ENCODE measurements at regions not wholly inside any gene's neighbourhood (a gene's known extent, or its start where the extent isn't known, plus 50 kb on each side); places are given as distances from the start of the nearest gene placed in this dataset.

- no peak overlapping the region for H3K4me2 ChIP-seq (ENCODE audit: low read length)
- no peak for TF ChIP-seq CTCF (IDR thresholded peaks at IDR 0.05)
- H3K27me3 ChIP-seq (ENCODE audit: control insufficient read depth, insufficient read depth, low read length) = no peaks in the 10 kb centered on the region
- H3K9ac ChIP-seq = no peak overlapping the region
- no peak overlapping the region for H2AFZ ChIP-seq
- H3K9me3 ChIP-seq (ENCODE audit: control insufficient read depth, low read length) = no peaks in the 10 kb centered on the region
- H3K27ac ChIP-seq = no peak overlapping the region
- no peak overlapping the region for H3K4me3 ChIP-seq (ENCODE audit: low read depth, low read length)
- no peaks in the 10 kb centered on the region for H3K79me2 ChIP-seq
- no peaks in the 10 kb centered on the region for H3K36me3 ChIP-seq (ENCODE audit: control insufficient read depth, insufficient read depth, low read length)
- no peaks in the 10 kb centered on the region for H3K4me1 ChIP-seq
Measured at GRCh38 chr4:156191044-156191781, 237.5 kb upstream of the CTSO start.

- no peak for TF ChIP-seq CTCF (IDR thresholded peaks at IDR 0.05)
- Histone ChIP-seq H3K36me3 (ENCODE audit: control insufficient read depth, insufficient read depth, low read length) (no peaks in the 10 kb centered on the region), H3K27ac (no peak overlapping the region), H3K4me1 (no peaks in the 10 kb centered on the region), H3K9ac (no peak overlapping the region), H2AFZ (no peak overlapping the region), H3K9me3 (ENCODE audit: control insufficient read depth, low read length) (no peaks in the 10 kb centered on the region), H3K4me2 (ENCODE audit: low read length) (no peak overlapping the region), H3K79me2 (no peaks in the 10 kb centered on the region), H3K4me3 (ENCODE audit: low read depth, low read length) (no peak overlapping the region), H3K27me3 (ENCODE audit: control insufficient read depth, insufficient read depth, low read length) (no peaks in the 10 kb centered on the region)
Measured at GRCh38 chr4:156190615-156191014, 236.9 kb upstream of the CTSO start.

- H3K27me3 ChIP-seq (ENCODE audit: control insufficient read depth, insufficient read depth, low read length) = no peaks in the 10 kb centered on the region
- no peaks in the 10 kb centered on the region for H3K4me1 ChIP-seq
- no peaks in the 10 kb centered on the region for H3K79me2 ChIP-seq
- no peak overlapping the region for H3K9ac ChIP-seq
- no peak overlapping the region for H2AFZ ChIP-seq
- H3K36me3 ChIP-seq (ENCODE audit: control insufficient read depth, insufficient read depth, low read length) = no peaks in the 10 kb centered on the region
- no peaks in the 10 kb centered on the region for H3K9me3 ChIP-seq (ENCODE audit: control insufficient read depth, low read length)
- no peak overlapping the region for H3K27ac ChIP-seq
- no peak for TF ChIP-seq CTCF (IDR thresholded peaks at IDR 0.05)
- no peak overlapping the region for H3K4me2 ChIP-seq (ENCODE audit: low read length)
- H3K4me3 ChIP-seq (ENCODE audit: low read depth, low read length) = no peak overlapping the region
Measured at GRCh38 chr4:156188596-156188995, 234.9 kb upstream of the CTSO start.

GRCh38 chr4:156186111-156186510 lies 232.4 kb upstream of the CTSO start:
- Histone ChIP-seq H3K4me2 (ENCODE audit: low read length) (no peak overlapping the region), H3K27ac (no peak overlapping the region), H3K4me1 (no peaks in the 10 kb centered on the region), H3K36me3 (ENCODE audit: control insufficient read depth, insufficient read depth, low read length) (no peaks in the 10 kb centered on the region), H3K9me3 (ENCODE audit: control insufficient read depth, low read length) (no peaks in the 10 kb centered on the region), H3K9ac (no peak overlapping the region), H3K4me3 (ENCODE audit: low read depth, low read length) (no peak overlapping the region), H3K27me3 (ENCODE audit: control insufficient read depth, insufficient read depth, low read length) (no peaks in the 10 kb centered on the region), H2AFZ (no peak overlapping the region), H3K79me2 (no peaks in the 10 kb centered on the region)
- no peak for TF ChIP-seq CTCF (IDR thresholded peaks at IDR 0.05)

- H3K27ac ChIP-seq = no peak overlapping the region
- H2AFZ ChIP-seq = no peak overlapping the region
- H3K79me2 ChIP-seq = no peaks in the 10 kb centered on the region
Measured at GRCh38 chr4:156185514-156186055, 231.9 kb upstream of the CTSO start.

More at GRCh38 chr4:156185514-156186055, 231.9 kb upstream of the CTSO start:
- Histone ChIP-seq H3K9ac (no peak overlapping the region), H3K4me2 (ENCODE audit: low read length) (no peak overlapping the region), H3K4me3 (ENCODE audit: low read depth, low read length) (no peak overlapping the region), H3K4me1 (no peaks in the 10 kb centered on the region), H3K9me3 (ENCODE audit: control insufficient read depth, low read length) (no peaks in the 10 kb centered on the region), H3K27me3 (ENCODE audit: control insufficient read depth, insufficient read depth, low read length) (no peaks in the 10 kb centered on the region), H3K36me3 (ENCODE audit: control insufficient read depth, insufficient read depth, low read length) (no peaks in the 10 kb centered on the region)
- no peak for TF ChIP-seq CTCF (IDR thresholded peaks at IDR 0.05)

Measured in parathyroid adenoma (tissue), 2 donors.